Ecto neural progenitor cell (in vitro differentiated cells): ENCODE measurements at regions not wholly inside any gene's neighbourhood (a gene's known extent, or its start where the extent isn't known, plus 50 kb on each side); places are given as distances from the start of the nearest gene placed in this dataset.

ENCODE experiments used
- DNase-seq: peaks from one replicate; pipeline ENCODE4 v3.0.0-alpha.2; 2018; ENCODE audit warnings: low spot score

DNA sequence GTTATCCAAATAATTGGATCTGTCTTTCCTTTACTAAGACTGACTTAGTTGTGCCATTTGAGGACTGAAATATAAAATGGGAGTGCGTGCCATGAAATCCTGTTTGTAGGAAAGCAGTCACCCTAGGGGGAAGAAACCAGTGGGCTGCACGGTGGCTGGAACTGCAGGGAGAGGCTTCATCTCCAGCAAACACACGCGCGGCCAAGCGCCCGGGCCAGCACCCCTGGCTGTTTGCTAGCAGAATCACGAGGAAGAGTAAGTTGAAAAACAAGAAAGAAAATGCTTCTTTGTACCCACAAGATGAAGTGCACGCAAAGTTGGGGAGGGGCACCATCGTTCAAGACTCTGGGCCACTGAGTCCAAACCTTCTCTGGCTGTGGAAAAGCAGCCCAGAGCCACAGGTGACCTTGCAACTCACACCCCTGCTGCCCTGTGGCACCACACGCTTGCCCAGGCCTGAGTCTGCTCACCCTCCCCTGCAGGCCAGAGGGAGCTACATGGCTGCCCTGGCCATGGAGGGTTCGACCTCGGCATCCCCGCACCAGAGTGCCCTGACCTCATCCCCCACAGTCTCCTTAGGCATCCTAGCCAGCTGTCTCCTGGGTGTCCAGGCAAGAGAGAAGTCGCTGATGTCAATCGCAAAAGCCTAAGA, 55.2 kb downstream of the IRX2 start:
- no peak for DNase-seq

DNA sequence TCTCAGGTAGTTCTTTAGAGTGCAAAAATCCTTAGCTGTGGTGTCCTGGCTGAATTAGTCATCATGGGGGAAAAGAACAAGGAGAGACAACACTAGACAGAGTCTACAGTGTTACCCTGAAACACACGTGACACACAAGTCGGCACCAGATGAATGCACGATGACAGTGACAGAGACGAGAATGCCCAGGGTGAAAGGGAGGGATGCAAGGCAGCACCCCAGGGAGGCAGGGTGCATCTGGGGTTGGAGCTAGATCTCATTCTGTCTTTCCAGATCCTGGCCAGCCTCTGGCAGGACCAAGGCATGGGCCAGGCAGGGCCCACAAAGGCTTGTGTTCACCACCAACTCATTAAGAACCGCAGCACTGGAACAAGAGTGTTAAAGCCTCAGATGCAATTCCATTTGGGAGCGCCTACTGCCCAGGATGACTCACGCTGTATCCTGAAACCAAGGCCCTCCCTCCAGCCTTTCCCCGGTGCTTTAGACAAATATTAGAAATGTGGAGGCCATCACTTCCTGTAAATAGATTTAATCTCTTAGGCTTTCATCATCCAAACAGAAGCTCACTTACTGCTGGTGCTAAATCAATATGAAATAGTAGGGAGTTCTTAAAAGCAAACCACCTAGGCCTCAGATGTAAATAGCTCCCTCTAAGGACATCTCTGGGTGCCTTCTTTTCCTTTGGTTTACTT, 56.1 kb downstream of the IRX2 start:
- no peak for DNase-seq

DNA sequence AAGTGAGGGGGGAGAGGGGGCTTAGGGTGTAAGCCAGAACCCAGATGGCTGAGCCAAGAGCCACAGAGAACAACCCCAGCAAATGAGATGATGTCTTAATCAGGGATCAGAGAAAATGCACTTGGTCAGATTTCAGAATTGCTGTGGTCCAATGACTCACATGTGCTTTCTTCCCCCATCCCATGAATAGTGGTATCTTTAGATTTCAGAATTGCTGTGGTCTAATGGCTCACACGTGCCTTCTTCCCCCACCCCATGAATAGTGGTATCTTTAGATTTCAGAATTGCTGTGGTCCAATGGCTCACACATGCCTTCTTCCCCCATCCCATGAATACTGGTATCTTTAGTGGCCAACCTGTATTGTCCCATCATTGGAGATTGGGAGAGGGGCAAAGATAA, 59.9 kb downstream of the IRX2 start:
- no peak for DNase-seq

DNA sequence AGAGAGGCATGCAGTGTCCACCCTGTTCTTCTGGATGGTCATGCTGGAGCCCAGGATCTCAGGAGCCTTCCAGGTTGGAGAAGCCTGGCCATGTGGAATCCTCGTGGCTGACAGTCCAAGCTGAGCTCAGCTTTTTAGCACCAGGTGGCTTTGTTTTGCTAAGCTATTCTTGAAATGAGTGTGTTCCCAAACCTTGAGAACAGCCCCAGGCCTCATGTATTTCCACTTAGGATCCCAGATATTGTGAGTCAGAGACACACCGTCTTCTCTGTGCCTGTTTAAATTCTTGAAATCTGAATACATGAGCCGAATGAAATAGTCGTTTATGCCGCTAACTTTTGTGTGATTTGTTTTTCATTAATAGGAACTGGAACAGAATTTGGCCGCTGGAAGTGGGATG, 61.2 kb downstream of the IRX2 start:
- DNase-seq: no peak

DNA sequence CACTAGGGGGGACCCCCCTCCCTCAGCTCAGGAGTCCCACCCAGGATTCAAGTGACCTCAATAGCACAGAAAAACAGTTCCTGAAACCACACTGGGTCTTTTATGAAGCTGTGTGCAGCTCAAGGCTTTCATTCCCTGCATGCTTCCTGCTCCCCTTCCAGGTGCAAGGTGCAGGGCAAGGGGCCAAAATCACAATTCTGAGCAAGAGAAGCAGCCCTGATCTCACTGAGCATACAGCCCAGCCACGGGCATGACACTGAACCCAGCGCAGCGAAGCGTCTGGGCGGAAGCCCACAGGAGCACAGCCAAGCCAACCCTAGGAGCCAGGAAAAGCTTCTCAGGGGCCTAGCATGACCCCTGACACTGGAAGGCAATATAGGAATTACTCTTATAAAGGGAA, 62.9 kb downstream of the IRX2 start:
- DNase-seq: no peak

DNA sequence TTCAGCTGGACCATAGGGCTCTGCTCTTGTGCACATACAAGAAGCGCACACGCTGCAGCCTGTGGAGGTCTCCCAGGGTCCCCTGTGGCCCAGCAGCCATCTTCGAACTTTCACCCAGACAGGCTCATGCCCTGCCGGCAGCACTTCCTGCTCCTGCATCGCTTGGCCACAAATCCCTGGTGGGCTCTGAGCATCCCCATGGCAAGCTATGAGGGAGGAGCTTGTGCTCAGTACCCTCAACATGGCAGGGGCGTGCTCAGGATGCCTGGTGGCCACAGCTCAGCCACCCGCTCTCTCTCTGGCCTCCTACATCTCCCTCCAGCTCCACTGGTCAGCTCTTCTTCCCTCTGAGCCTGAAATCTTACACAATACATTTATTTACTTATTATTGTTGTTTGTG, 63.7 kb downstream of the IRX2 start:
- DNase-seq: no peak

DNA sequence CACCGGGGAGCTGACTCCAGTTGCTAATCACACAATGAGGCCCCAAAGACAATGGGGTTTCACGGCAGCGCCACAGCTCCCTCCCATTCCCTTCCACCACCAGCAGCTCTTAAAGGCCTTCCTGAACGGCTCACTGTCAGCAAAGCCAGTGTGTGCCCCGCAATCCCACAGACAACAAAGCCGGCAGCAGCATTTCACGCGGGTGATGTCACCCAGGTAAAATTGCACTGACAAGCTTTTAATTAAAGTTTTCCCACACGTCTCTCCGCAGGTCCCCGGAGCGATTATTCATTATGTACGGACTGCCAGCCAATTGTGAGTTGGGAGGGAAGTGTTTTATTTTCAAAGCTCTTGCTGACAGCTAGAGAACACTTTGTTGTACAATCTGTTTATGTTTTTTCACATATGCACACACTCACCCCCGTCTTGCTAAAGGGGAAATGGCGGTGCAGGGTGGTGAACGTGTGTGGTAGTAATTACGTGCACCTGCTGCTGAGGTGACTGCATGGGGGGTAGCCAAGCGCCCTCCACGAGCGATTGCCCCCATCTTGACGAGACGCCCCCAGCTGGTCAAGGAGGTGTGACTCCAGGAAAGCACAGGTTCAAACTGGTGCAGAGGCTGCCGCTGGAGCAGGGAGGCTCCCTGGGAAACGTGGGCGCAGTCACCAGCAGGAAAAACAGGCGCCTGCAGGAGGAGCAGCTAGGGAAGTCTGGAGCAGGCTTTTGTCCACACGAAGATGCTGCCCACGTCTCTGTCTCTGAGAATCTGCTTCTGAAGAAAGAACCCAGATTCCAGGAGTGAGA, 65.0 kb downstream of the IRX2 start:
- DNase-seq: no peak

DNA sequence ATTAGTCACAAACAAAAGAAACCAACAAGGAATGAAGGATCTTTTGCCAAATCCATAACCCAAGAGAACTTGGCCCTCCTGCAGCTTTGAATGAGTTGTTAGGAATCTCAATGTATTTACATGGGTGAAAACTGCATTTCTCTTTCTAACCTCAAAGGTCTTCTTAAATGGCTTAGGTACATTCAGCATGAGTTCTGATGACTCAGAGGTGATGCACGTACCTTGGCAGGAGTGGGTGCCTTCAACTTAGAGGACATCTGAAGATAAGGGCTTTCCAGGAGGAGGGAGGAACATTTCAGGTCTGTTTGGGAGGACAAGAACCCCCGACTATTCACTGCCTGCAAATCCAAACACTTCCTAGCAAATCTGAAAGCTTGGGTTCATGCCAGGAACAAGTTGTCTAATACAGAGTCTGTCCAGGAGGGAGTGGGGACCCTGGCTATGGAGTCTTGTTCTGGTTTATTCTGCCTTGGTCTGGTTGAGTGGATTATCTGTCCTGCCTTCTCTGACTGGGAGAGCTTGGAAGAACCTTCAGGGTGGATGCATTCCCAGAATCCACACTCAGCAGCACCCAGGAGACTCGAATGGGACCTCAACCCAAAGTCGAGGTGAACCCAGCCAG, 65.7 kb downstream of the IRX2 start:
- DNase-seq: no peak

DNA sequence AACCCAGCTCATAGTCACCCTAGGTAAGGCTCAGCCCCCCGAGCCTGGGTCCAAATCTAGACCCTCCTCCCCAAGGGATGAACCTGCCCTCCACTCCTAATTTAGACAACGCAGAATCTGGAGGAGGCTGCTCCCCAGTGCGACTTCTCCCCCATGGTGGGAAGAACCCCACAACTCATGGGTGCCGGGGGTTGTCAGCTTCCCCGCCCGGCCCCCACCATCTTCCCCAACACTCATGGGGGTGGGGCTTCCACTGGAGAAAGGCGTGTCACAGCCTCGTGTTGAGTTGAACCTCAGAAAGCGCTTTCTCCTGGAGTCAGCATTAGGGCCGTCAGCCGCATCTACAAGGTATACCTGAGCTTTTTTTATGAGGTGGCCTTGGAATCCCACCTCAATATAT, 66.9 kb downstream of the IRX2 start:
- DNase-seq: no peak

DNA sequence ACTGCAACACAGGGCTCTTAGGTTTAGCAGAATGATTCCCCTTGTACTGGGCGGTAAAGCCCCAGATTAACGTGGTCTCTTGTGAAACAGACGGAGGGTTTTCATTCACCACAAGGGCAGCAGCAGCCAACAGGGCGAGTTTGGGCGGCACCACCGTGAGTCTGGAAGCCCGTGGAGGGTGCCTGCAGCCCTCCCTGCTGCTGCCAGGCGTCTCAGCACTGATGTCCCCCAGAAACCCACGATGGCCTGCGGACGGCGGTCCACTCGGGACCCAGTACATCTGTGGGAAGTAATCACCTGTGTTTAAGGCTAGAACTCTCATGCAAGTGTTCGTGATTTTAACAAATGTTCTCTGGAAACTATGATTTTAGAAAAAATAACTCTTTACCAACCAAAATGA, 67.8 kb downstream of the IRX2 start:
- DNase-seq: no peak

DNA sequence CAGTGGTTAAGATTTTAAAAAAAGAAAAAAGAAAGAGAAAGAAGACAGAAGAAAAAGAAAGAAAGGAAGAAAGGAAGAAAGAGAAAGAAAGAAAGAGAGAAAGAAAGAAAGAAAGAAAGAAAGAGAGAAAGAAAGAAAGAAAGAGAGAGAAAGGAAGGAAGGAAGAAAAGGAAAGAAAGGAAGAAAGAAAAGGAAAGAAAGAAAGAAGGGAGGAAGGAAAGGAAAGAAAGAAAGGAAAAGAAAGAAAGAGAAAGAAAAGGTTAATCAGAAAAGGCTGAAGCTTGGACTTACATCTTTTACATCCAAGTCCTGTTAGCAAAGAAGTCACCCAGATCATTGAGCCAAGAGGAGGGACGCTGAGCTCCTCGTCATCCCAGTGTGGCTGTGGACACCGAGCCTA, 70.0 kb downstream of the IRX2 start:
- DNase-seq: no peak

DNA sequence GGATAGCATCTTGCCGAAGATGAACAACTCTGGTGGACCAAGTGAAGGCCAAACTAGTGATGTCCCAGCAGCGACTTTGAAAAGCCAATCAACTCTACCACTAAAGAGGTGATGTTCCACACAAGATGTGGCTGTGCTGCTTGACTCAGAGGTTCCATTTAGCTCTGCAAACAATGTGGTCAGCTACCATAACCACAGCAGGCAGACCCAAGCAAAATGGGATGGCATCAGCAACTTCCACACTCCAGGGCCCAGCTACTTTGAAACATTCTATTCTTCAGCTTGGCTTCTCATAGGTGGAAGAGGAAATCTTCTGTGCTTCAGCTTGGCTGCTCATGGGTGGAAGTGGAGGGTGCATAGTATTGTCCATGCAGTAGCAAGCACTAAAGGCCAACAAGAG, 70.5 kb downstream of the IRX2 start:
- DNase-seq: no peak

DNA sequence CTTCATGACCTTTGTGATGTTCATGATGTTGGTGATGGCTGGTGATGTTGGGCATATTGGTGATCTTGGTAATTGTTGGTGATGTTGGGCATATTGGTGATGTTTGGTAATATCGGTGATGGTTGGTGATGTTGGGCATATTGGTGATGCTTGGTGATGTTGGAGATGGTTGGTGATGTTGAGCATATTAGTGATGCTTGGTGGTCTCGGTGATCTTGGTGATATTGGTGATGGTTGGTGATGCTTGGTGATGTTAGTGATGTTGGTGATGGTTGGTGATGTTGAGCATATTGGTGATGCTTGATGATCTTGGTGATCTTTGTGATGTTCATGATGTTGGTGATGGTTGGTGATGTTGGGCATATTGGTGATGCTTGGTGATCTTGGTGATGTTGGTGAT, 73.8 kb downstream of the IRX2 start:
- DNase-seq: no peak

DNA sequence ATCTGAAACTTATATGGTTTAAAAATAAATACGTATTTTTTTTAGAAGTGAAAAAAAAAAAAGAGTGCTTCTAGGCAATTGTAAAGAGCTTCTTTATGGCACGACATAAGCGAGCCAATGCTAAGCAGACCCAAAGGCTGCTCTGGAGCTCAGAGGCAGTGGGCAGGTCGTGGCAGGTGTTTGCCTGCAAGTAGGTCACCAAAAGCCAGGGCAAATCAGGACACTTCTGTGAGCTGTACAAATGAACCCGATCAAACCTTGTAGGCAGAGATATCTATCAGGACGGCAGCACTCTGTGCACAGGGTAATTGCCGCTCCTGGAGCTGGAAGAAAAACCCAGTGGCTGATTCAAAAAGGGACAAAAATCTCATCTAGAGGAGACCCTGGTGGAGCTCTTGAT, 75.9 kb downstream of the IRX2 start:
- DNase-seq: no peak

DNA sequence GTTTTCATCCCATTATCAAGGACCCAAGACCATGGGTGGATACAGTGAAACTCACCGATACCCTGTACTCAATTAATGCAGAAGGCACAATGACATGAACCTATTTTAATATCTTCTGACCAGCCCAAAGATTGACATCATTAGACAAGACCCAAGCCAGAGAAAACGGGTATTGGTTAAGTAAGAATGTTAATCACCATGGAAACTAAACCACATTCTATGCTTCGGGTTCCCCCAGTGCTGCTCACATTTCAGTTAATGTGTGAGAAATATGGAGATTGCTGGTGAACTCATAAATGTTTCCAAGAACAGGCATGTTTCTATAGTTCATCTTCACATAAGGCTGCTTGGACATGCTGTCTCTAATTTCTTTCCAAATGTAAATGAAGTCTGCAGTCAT, 77.0 kb downstream of the IRX2 start:
- no peak for DNase-seq

DNA sequence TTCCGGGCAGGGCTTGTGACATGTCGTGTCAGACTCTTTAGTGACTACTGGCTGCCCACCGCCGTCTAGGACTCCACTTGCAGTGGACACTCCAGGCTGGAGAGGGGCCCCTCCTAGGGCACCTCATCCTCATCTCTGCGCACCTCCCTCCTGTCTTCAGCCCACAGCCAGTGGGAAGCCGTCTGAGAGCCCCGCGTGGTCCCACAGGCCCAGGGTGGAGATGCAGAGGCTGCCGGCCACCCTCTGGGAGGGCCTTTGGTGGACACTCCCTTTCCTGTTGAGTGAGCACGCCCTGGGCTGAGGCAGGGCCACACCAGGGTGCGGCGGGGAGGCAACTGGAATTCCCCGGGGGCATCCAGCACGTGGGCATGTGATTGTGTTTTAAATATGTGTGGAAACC, 80.5 kb downstream of the IRX2 start:
- no peak for DNase-seq

DNA sequence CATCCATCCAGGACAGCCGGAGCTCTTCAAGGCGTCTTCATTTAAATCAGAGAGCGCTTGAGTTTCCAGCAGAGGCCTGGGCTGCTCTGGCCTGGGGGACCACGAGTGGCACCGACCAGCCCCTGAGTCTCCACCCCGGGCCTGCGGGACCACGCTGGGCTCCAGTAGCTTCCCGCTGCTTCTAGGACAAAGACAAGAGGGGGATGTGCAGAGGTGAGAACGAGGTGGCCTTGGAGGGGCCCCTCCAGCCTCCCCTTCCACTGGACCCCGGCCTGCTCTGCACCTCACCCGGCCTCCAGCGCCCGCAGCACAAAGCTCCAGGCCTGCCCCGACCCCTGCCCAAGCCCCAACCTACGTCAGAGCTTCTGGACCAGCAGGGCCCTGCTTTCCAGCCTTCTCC, 81.6 kb downstream of the IRX2 start:
- DNase-seq: no peak

DNA sequence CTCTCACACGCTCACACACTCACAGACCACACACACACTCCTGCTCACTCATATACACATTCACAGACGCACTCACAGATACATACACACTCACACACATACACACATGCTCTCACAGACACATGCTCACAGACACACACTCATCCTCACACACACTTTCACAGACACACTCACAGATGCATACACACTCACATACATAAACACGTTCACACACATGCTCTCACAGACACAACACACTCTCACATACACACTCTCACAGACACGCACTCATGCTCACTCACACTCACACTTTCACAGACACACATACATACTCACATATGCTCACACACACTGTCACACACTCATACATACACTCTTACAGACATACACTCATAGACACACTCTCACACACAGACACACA, 82.2 kb downstream of the IRX2 start:
- no peak for DNase-seq

DNA sequence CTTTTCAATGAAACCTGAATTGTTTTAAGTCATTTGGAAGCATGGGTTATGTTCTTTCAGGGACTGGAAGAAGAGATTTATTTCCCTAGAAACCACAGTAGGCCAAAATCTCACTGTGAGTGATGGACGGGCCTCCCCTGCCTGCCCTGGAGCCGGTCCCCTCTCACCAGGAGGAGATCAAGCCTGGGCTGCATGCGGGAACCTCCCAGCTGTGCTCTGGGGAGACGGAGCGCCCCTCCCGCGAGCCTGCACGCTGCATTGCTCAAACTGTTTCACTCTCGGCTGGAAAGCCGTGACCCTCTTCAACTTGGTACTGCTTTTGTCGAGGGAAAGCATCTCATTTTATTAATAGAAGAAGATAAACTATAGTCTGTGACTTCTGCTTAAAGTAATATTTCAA, 85.4 kb downstream of the IRX2 start:
- DNase-seq: peak; percentile 66

DNA sequence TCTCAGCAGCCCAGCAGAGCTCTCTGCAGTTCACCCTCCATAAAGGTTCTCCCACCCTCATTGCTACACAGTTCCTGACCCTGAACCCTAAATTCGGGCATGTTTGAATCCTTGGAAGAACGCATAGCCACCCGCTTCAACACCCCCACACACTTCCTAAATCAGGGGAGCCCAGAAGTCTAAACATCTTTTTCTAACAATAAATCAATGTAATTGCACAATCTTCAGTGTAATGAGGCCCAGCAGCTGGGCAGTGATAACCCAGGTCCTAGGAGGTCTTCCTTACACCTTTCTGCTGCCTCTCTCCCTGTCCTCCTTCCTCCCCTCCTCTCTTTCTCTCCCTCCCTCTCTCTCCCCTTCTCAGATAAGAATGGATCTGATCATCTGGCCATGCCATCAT, 88.0 kb downstream of the IRX2 start:
- DNase-seq: no peak

DNA sequence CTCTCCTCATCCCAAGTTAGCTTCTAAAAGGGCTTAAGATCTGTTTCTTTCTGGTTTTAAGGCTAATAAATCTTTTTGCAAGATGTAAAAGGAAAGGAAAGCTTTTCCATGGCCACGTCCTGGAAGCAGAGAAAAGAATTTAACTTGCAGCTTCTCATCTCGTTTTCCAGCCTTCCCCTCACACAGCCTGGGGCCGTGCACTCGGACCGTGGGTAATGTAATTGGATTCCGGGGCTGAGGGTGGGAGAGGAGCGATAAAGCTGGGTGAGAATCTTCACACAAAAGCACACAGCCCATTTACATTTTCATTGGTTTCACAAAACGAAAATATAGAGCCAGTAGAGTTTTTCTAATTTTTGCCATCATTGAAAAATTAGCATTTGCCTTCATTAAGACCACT, 91.2 kb downstream of the IRX2 start:
- no peak for DNase-seq

DNA sequence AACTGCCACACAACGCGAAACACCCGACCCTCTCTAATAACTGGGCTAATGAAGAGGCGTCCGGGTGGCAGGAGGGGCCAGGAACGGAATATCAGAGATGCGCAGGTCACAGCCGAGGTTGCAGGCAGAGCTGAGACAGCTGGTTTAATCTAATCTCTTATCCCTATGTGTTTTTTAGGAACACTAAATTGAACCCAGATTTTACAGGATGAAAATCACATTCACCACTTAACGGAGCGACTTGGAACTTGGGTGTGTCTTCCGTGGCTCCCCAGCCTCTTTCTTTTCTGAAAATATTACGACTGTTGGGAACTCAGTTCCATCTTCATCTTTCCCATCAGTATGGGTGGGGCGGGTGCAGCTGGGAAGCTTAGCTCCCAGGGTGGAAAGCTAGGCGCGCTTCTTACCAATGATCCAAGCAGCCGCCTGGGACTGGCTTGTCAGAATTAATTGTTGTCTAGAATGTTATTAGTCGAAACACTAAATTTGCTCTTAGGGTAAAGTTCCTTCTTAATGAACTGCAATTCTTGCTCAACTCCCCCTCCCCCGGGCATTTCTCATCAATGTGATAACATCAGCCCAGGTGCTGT, 92.5 kb downstream of the IRX2 start:
- DNase-seq: no peak

DNA sequence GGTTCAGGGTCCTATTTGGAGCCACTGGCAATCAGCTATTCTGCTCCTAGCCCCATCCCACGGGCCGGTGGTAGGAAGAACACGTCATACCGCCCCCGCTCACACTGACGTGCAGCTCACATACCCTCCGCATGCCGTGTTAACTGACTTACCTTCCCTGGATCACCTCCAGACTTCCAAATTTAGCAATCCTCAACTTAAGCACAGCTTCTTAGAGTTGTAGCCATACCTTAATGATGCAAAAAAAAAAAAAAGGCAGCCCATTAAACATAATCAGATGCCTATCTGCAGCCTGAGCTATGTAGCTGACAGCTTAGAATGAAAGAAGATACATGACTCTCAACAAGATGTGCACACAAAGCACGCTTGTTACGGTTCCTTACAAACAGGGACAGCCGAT, 93.0 kb downstream of the IRX2 start:
- DNase-seq: no peak
